Testis (tissue), 2 donors: ENCODE measurements at regions not wholly inside any gene's neighbourhood (a gene's known extent, or its start where the extent isn't known, plus 50 kb on each side); places are given as distances from the start of the nearest gene placed in this dataset.

ENCODE experiments used
- POLR2A ChIP-seq: fragments of 450-650 bp; IDR thresholded peaks from one replicate; pipeline ENCODE4 v1.6.1; 2017; ENCODE audit warnings: antibody characterized with exemption, mild to moderate bottlenecking, moderate library complexity
- TF ChIP-seq, protein P1 (sequence below), 3 experiments: fragments of 450-650 bp in 2 of 3; fragments of 200-600 bp in 1 of 3; sonication (generic) in 1 of 3; IDR thresholded peaks; one replicate each; pipeline ENCODE4 v1.5.1; 2016 to 2019; ENCODE audit warnings: antibody characterized with exemption in 3 of 3, mild to moderate bottlenecking in 2 of 3, moderate library complexity in 1 of 3

DNA sequence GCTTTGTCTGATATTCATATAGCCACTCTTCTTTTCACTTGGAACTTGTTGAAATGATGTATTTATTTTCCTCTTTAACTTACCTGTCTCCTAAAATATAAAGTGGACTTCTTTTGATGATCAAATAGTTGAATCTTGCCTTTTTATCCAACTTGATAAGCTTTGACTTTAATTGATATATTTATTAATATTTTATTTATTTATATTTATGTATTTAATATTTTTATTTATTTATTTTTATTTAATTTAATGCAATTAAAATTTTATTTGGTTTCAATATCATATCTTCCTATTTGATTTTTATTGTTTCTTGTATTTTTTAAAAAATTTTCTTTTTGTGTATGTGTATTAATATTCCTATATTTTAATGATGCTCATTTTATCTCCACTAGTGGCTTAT, 555.1 kb upstream of the EPHA6 start:
- TF ChIP-seq, protein P1, sequence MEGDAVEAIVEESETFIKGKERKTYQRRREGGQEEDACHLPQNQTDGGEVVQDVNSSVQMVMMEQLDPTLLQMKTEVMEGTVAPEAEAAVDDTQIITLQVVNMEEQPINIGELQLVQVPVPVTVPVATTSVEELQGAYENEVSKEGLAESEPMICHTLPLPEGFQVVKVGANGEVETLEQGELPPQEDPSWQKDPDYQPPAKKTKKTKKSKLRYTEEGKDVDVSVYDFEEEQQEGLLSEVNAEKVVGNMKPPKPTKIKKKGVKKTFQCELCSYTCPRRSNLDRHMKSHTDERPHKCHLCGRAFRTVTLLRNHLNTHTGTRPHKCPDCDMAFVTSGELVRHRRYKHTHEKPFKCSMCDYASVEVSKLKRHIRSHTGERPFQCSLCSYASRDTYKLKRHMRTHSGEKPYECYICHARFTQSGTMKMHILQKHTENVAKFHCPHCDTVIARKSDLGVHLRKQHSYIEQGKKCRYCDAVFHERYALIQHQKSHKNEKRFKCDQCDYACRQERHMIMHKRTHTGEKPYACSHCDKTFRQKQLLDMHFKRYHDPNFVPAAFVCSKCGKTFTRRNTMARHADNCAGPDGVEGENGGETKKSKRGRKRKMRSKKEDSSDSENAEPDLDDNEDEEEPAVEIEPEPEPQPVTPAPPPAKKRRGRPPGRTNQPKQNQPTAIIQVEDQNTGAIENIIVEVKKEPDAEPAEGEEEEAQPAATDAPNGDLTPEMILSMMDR (IDR thresholded peaks at IDR 0.05), result no peak
- TF ChIP-seq POLR2A, result no peak
